Stimulated activated CD4-positive, alpha-beta T cell treated with anti-CD3 and anti-CD28 coated beads, Interleukin-12 subunit alpha, Interleukin-12 subunit beta, amount 100 ng/mL, for 24 hours (primary cell): ENCODE measurements at regions not wholly inside any gene's neighbourhood (a gene's known extent, or its start where the extent isn't known, plus 50 kb on each side); places are given as distances from the start of the nearest gene placed in this dataset.
"Not testable (repeated sequence)": the region's sequence is repeated elsewhere in the genome, so short reads cannot be mapped to it uniquely, and the experiment has no call there.

Experiments used
- DNase-seq, 2 experiments: peaks; one replicate each; pipeline ENCODE4 v3.0.0-alpha.2; 2020; ENCODE audit warnings: low read depth in 2 of 2

DNA sequence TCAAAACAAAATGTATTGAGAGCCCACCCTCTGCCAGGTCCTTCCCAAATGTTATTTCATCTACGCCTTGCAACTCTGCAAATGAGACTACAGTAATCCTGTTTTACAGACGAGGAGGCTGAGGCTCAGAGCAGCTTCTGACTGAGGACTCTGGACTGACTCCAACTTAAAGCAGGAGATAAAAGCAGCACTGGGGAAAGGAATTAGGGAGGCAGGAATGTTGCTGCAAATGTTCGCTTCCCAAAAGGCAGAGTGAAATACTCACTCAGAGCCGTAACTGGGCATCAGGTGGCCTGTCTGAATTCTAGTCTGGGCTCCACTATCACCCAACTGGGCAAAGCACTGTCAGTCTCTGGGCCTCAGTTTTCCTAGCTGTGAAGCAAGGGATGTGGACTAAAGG lies 94.7 kb upstream of the SRD5A3 start:
- DNase-seq = no peak

DNA sequence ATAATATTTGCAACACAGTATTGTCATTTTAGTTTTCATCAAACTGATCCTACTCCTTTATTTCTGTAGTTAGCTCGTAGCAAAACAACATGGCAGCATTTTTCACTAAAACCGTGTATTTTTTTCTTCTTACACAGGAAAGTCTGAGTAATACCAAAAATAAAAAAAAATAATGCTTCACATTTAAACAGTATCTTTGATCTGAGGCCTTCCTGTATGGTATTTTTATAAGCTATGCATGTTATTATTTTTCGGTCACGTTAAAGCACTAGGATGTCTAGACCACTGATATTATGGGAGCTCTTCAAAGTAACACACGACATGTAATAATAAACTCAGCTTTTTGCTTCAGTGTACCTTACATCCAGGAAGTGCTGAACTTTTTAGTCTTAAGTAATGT lies 94.1 kb upstream of the SRD5A3 start:
- DNase-seq = no peak

DNA sequence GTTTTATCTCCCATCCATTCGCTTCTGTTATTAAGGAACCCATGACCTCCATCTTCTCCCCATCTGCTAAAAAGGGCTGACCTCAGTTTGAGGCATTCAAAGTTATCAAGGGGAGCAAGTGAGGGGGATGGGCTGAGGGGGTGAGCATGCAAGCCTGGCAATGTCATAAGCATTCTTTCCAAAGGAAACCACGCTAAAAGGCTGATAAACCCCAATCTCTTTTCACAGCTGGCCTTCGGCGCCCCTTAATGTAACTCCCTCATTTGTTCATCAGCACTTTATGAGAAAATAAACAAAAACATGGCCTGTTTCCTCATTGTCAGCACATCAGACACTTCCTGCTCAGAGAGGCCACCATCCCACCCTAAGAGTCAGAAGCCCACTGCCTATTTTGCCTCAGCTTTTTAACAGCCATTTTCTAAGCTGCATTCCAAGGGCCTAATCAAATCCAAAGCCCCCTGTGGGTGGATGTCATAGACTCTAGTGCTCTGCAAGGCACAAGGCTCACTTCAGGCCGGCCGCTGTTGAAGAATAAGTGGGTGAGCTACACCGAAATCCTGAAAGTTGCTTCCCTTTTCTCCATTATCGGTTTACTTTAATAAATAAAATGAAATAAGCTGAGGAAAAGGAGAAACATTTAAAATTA lies 92.0 kb upstream of the SRD5A3 start:
- no peak for DNase-seq

DNA sequence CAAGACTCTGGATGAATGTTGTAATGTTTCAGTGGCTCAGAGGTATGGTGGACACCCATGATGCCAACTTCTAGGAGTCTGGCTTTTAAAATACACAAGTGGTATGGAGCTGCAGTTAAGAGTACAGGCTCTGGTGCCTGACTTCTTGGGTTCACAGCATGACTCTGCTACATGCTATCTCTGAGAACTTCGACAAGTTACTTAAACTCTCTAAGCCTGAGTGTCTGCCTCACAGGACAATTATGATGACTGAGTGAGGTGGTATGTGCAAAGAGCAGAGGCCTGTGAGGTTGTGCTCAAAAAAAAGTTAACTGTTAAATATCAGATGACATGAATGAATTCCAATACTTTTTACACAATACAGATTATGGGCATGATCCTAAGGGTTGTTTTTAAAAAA lies 90.9 kb upstream of the SRD5A3 start:
- no peak for DNase-seq

DNA sequence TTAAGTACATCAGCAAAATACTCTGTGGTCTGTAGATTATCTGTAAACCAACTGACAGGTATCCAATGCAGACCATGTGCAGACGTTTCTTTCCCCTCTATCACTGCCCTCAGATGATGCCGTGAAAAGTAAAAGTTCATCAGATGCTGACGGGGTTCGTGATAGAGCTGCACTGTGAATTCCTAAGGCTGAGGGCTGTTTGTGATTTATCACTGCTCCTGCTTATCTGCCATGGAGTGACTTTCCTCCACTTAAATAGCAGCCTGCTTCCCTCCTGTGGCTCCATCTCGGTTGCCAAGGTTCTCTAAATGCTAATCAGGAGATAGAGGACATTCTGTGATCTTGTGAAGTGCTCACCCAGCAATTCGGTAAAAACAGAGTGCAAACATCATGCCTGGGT lies 89.3 kb upstream of the SRD5A3 start:
- DNase-seq = no peak

DNA sequence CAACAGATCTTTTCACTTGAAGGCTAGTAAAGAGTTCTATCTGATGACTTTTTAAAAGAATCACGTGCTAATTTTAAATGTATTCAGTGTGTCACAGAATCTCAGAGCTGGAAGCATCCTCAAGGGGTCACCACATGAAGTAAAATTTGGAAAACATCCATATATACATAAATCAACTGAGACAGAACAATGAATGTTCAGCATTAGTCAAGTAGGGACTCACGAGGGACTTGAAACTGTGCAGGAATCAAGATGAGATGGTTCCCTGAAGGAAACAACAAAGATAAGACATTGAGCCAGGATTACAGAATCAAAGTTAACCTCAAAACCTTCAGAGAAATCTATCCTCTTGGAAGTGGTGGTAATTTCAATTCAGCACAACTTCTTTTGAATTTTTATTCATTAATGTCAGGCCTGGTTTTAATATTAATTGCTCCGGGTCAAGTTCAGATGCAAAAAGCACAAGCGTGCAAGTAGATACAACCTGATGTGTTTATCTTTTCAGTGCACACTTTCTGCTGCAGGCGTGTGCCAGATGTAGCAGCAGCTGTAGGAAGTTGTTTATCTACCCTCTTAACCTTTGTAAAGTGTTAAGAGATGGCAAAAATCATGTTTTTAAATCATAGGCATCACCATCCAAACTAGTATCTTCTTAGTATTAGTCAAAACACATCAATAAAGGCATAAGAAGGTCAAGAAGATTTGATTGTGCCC lies 87.7 kb upstream of the SRD5A3 start:
- no peak for DNase-seq

DNA sequence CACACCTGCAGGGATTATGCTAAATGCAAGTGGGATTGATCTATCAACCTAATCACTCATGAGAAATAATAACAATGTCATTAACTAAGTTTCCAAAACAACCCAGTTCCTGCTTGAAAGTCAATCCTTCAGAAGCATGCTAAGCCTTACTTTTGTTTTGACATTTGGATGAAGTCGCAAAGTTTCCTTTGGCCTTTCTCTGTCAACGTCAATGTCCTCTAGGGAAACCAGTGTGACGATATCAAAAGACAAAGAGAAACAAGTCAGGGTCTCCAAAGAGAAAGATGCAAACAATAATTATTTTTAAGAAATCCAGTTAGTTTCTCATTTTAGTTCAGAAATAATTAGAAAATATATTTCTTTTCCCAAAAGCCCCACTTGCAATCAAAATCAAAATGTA lies 86.7 kb upstream of the SRD5A3 start:
- DNase-seq = no peak

DNA sequence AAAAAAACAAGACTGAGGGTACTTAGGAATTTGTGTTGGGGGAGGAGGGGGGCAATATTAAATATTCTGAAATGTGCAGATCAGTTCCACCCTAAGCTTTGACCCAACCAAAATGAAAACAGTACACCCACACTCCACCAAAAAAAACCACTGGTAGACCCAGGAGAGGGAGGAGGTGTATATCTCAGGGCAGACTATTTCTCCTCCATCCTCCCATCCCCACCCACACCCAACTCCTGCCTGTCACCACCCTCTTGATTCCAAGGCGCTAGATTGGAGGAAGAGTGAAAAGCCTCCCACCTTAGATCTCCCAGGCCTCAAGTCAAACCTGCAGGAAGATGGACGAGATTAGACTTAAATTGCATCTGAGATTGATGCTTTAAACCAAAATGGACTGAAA lies 76.6 kb upstream of the SRD5A3 start:
- no peak for DNase-seq

DNA sequence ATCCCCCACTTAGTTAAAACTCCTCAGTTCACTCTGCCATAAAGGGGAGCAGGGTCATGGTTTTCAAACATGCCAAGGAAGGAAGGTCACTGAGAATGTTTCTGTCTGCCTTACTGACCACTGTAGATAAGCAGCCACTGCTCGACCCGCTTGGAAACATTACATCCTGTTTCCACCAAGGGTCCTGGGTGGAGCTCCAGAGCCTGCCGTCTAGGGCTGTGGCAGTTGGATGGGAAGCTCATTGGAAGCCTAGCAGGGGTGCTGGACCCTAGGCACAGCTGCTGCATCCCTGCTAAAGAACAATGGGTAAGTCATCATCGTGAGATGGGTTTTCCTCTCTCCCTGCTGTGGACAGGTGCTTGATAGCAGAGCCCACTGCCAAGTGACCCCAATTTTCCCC lies 76.0 kb upstream of the SRD5A3 start:
- DNase-seq = no peak

DNA sequence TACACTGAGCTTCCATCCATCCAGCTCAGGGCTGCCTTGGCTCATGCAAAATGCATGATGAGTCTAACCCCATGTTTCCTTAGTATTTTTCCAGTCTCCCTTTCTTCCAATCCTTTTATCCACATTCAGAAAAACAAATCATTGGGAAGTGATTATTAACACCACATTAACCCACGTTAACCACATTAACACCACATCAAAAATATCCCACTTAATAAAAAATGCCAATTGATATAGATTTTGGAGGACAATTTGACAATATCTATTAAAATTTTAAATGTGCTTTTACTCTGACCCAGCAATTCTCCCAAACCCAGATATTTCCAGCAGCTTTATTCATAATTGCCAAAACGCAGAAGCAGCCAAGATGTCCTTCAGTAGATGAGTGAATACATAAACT lies 75.6 kb upstream of the SRD5A3 start:
- no peak for DNase-seq

DNA sequence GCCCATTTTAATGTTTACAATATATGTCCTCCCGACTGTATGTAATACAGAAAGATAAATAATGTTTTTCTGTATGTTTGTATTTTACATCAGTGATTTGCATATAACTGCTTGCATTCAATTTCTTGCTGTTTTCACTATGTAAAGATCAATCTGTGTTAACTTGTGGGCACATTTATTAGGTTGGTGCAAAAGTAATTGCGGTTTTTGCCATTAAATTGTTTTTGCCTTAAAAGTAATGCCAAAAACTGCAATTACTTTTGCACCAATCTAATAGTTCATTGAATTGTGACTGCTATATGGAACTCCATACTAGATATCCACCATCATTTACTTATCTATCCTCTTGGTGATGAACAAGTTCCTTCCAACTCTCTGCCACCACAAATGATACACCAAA lies 73.9 kb upstream of the SRD5A3 start:
- no peak for DNase-seq

DNA sequence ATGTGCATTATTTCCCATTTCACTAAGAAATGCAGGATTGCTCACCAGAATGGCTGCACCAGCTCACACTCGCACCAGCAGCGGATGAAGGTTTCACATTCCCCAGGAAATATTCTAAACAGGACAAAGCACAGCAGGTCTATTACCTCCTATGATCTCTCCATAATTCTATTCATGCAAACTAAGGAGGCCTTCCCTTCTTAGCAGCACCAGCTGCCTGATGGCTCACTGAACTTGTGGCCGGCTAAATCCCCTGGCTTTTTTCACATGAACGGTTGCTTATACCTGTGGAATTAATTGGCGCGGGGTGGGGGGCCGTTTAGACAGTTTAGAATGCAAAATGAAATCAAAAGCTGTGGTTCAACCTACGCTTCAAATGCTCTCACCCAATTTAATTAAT lies 73.5 kb upstream of the SRD5A3 start:
- no peak for DNase-seq

DNA sequence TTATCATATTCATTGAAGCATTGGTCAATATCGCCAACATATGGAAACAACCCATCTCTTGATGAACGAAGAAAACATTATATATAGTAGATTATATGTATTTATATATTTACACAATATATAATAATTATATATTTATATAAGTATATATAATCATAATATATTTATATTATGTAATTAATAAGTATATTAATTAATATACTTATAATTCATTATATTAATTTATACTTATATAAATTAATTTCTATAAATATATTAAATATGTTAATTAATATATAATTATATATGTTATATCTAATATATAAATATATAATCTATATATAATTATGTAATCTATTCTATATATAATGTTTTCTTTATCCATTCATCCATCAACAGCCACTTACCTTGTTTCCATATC lies 69.0 kb upstream of the SRD5A3 start:
- no peak for DNase-seq

DNA sequence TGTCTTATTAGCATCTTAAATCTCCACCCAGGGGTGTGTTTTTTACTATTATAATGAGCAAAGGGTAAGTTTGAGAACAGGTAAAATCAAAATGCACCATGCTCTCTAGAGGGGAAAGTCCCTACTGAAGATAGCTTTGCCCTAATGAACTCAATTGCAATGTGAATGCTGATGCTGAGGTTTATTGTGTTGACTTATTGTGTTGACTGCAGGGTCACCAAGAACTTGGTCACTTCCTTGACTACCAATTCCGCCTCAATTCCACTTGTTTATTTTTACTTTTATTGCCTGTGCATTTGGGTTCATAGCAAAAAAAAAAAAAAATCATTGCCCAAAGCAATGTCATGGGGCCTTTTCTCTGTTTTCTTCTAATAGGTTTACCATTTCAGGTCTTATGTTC lies 67.7 kb upstream of the SRD5A3 start:
- DNase-seq = no peak

DNA sequence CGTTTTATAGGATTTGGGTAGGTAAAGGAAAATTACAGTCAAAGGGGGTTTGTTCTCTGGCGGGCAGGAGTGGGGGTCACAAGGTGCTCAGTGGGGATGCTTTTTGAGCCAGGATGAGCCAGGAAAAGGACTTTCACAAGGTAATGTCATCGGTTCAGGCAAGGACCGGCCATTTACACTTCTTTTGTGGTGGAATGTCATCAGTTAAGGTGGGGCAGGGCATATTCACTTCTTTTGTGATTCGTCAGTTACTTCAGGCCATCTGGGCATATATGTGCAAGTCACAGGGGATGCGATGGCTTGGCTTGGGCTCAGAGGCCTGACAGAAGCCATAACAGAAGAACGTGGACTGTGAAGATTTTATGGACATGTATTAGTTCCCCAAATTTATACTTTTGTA lies 65.6 kb upstream of the SRD5A3 start:
- not testable (repeated sequence) for DNase-seq

DNA sequence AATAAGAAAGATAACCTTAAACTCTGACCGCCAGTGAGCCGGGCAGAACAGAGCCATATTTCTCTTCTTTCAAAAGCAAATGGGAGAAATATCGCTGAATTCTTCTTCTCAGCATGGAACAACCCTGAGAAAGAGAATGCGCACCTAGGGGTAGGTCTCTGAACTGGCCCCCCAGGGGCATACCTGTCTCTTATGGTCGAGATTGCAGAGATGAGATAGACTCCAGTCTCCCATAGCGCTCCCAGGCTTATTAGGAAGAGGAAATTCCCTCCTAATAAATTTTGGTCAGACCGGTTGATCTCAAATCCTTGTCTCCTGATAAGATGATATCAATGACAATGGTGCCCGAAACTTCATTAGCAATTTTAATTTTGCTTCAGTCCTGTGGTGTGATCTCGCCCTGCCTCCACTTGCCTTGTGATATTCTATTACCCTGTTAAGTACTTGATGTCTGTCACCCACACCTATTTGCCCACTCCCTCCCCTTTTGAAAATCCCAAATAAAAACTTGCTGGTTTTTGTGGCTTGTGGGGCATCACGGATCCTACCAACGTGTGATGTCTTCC lies 64.8 kb upstream of the SRD5A3 start:
- not testable (repeated sequence) for DNase-seq

DNA sequence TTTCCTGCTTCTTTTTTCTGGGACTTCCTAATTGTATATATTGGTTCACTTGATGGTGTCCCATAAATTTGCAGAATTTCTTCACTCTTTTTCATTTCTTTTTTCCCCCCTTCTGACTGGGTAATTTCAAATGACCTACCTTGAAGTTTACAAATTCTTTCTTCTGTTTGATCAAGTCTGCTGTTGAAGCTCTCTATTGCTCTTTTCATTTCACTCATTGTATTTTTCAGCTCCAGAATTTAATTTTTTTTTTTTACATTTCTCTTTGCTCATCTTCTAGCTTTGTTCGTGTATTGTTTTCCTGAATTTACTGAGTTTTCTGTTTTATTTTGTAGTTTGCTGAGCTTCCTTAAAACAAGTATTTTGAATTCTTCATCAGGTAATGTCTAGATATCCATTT lies 61.7 kb upstream of the SRD5A3 start:
- no peak for DNase-seq

DNA sequence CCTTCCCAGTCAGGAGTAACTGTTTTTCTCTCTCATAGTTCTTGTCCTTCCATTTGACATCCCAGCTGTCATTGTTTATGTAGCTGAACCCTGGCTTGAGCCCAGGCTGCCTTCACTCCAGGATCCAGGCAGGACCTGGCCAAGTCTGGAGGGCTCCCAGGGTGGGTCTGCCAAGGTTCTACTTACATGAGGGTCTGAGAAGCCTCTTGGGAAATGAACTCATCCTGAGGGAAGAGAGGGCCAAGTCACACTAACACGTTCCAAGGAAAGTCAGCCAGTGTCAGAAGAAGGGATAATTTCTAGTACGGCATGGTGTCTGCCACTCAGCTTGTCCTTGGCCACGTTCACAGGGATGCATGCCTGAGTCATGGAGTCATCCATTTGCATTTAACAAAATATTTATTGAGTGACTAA lies 54.8 kb upstream of the SRD5A3 start:
- no peak for DNase-seq

DNA sequence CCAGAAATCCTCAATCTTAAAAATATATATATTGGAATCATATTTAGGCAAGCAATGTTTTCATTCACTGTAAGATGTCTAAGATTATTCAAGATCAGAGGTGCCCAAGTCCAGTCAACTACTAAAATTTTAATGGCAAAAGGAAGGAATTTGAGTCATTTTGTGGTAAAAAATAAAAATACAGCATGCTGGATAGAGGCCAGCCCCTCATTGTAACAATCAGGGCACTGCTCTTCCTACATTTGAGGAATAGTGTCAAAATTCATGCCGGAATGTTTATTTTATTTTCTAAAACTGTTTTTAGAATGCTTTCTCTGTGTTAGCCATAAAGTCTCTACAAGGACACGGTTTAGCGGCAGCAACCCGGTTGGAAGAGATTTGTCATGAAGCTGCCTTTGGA lies 49.9 kb upstream of the SRD5A3 start:
- no peak for DNase-seq
